ENCODE measurements at regions not wholly inside any gene's neighbourhood (a gene's known extent, or its start where the extent isn't known, plus 50 kb on each side); places are given as distances from the start of the nearest gene placed in this dataset.

- ChIA-PET CTCF (interaction anchor here (1.5 kb wide), 1 partner anchor 12 kb away, joined by 3 read pairs; no protein-coding TSS in a partner anchor), POLR2A (no interaction called here)
- DNase-seq (ENCODE audit: extremely low spot score): no peak
- no peak for TF ChIP-seq CTCF (IDR thresholded peaks at IDR 0.05; ENCODE audit: control extremely low read depth, extremely low read depth, low read depth, missing control alignments)
Measured at GRCh38 chr14:98252820-98253219, 1019.2 kb downstream of the BCL11B start.

- DNase-seq (ENCODE audit: extremely low spot score): no peak
- TF ChIP-seq CTCF (IDR thresholded peaks at IDR 0.05; ENCODE audit: control extremely low read depth, extremely low read depth, low read depth, missing control alignments): no peak
- CTCF ChIA-PET: no interaction called here
- POLR2A ChIA-PET: no interaction called here
Measured at GRCh38 chr14:98259881-98260280, 1012.1 kb downstream of the BCL11B start.

- CTCF ChIA-PET: no interaction called here
- no peak for TF ChIP-seq CTCF (IDR thresholded peaks at IDR 0.05; ENCODE audit: control extremely low read depth, extremely low read depth, low read depth, missing control alignments)
- no peak for DNase-seq (ENCODE audit: extremely low spot score)
- POLR2A ChIA-PET: no interaction called here
Measured at GRCh38 chr14:98262566-98262965, 1009.4 kb downstream of the BCL11B start.

GRCh38 chr14:98269533-98269932 is 1002.5 kb downstream of the BCL11B start:
- DNase-seq (ENCODE audit: extremely low spot score): no peak
- no peak for TF ChIP-seq CTCF (IDR thresholded peaks at IDR 0.05; ENCODE audit: control extremely low read depth, extremely low read depth, low read depth, missing control alignments)
- CTCF ChIA-PET: interaction anchor here (1.0 to 1.4 kb wide), 2 partner anchors 27 to 999 kb away, joined by 3 read pairs; no protein-coding TSS in a partner anchor
- POLR2A ChIA-PET: no interaction called here

GRCh38 chr14:98270201-98270600 is 1001.8 kb downstream of the BCL11B start:
- CTCF ChIA-PET: no interaction called here
- POLR2A ChIA-PET: no interaction called here
- TF ChIP-seq CTCF (IDR thresholded peaks at IDR 0.05; ENCODE audit: control extremely low read depth, extremely low read depth, low read depth, missing control alignments): no peak
- no peak for DNase-seq (ENCODE audit: extremely low spot score)

GRCh38 chr14:98274596-98274995 is 997.4 kb downstream of the BCL11B start:
- CTCF ChIA-PET: no interaction called here
- POLR2A ChIA-PET: no interaction called here
- DNase-seq (ENCODE audit: extremely low spot score): no peak
- TF ChIP-seq CTCF (IDR thresholded peaks at IDR 0.05; ENCODE audit: control extremely low read depth, extremely low read depth, low read depth, missing control alignments): no peak

- ChIA-PET POLR2A (no interaction called here), CTCF (no interaction called here)
- TF ChIP-seq CTCF (IDR thresholded peaks at IDR 0.05; ENCODE audit: control extremely low read depth, extremely low read depth, low read depth, missing control alignments): no peak
- DNase-seq (ENCODE audit: extremely low spot score): no peak
Measured at GRCh38 chr14:98278800-98279199, 993.2 kb downstream of the BCL11B start.
